ENCODE measurements at regions not wholly inside any gene's neighbourhood (a gene's known extent, or its start where the extent isn't known, plus 50 kb on each side); places are given as distances from the start of the nearest gene placed in this dataset.

DNA sequence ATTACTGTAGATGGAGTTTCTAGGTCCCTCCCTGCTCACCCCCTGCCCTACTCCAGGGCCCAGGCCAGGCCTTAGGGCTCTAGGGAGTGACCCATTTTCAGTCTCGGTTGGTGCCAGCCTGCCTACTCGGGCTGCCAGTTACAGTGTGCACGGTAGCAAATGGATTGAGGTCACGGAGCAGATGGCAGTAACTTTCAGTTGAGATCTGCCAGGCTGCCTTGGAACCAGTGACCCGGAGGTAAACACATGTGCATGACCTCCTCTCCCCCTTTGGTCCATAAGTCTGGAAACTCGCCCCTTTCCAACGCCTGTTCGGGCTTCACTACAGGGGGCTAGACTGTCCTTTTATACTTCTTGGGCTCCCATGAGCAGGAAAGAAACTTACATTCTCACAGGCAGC lies 139.7 kb upstream of the TBX3 start:
- TF ChIP-seq, protein P1, sequence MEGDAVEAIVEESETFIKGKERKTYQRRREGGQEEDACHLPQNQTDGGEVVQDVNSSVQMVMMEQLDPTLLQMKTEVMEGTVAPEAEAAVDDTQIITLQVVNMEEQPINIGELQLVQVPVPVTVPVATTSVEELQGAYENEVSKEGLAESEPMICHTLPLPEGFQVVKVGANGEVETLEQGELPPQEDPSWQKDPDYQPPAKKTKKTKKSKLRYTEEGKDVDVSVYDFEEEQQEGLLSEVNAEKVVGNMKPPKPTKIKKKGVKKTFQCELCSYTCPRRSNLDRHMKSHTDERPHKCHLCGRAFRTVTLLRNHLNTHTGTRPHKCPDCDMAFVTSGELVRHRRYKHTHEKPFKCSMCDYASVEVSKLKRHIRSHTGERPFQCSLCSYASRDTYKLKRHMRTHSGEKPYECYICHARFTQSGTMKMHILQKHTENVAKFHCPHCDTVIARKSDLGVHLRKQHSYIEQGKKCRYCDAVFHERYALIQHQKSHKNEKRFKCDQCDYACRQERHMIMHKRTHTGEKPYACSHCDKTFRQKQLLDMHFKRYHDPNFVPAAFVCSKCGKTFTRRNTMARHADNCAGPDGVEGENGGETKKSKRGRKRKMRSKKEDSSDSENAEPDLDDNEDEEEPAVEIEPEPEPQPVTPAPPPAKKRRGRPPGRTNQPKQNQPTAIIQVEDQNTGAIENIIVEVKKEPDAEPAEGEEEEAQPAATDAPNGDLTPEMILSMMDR (IDR thresholded peaks at IDR 0.05; ENCODE audit: low read length, missing control alignments), result no peak
- no peak for DNase-seq (ENCODE audit: low read depth)
- H3K4me3 ChIP-seq (replicated peaks; ENCODE audit: low read depth, low read length), result no peak overlapping the region

DNA sequence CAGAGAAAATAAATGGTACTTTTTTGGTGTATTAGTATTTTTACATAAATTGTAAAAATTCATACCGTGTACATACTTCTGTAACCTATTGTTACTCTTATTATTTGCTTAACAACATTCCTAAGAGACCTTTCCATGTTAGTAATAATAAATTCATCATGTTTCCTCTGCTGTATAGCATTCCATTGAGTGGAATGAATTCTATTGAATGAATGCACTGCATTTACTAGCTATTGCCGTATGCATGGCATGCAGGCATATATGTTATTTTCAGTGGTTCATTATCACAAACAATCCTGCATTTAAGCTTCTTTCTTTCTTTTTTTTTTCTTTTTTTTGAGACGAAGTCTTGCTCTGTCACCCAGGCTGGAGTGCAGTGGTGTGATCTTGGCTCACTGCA lies 137.6 kb upstream of the TBX3 start:
- TF ChIP-seq, protein P1 (IDR thresholded peaks at IDR 0.05; ENCODE audit: low read length, missing control alignments), result no peak

DNA sequence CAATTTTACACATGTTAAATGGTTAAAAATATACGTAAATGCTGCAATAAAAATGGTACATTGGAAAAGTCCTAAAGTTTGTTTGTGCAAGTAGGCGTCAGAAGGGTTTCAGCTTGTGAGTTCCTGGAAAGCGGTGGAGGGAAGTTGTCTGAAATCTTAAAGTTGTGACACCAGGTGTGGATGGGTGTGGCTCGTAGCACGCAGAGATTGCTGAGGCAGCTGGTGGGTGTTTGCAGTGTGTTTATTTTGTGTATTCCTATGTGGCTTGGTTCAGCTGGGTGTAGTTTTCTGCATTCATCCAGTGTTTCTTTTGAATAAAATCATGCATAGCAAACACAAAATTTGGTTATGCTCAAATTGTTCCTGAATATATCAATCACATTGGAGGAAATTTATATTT lies 136.8 kb upstream of the TBX3 start:
- no peak for DNase-seq (ENCODE audit: low read depth)
- TF ChIP-seq, protein P1 (IDR thresholded peaks at IDR 0.05; ENCODE audit: low read length, missing control alignments), result no peak
- no peak overlapping the region for H3K4me3 ChIP-seq (replicated peaks; ENCODE audit: low read depth, low read length)

More for the DNA sequence above, 137.6 kb upstream of the TBX3 start:
- H3K4me3 ChIP-seq (replicated peaks; ENCODE audit: low read depth, low read length), result no peak overlapping the region
- no peak for DNase-seq (ENCODE audit: low read depth)

DNA sequence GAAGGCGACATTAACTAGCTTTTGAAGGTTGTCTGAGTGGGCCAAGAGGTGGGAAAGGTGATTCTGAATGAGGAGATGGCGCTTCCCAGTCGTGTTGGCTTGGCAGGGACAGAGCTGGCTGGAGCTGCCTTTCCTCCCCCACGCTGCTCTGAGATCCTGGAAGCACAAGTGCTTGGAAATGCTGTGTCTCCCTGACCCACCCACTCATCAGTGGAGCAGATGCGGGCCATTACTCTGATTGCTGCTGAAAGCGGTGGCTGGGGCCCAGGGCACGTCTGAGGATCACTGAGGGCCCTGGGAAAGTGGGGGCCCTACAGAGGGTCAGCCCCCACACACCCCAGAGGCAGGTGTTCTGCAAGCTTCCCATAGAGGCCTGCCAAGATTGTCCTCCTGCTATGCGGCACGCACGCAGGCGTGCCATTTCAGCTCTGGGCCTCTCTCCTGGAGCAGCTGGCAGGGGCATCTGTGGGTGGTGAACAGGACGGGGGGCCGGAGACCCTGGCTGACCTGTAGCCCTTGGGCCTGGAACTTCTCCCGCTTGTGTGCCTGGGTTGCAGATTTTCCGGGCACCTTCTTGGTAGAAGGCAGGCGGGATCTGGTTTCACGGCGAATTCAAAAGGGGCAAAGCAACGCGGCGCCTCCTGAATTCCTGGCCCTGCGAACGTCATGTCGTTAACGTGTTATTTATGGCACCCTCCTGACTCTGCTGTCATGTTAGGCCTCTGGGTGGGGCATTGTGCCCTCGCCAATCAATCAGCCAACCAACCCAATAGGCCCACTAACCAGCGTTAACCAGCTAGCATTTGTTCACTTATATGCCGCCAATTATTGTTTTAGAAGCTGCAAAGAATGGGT lies 133.8 kb upstream of the TBX3 start:
- TF ChIP-seq, protein P1 (IDR thresholded peaks at IDR 0.05; ENCODE audit: low read length, missing control alignments), result no peak
- no peak overlapping the region for H3K4me3 ChIP-seq (replicated peaks; ENCODE audit: low read depth, low read length)
- DNase-seq (ENCODE audit: low read depth), result no peak

DNA sequence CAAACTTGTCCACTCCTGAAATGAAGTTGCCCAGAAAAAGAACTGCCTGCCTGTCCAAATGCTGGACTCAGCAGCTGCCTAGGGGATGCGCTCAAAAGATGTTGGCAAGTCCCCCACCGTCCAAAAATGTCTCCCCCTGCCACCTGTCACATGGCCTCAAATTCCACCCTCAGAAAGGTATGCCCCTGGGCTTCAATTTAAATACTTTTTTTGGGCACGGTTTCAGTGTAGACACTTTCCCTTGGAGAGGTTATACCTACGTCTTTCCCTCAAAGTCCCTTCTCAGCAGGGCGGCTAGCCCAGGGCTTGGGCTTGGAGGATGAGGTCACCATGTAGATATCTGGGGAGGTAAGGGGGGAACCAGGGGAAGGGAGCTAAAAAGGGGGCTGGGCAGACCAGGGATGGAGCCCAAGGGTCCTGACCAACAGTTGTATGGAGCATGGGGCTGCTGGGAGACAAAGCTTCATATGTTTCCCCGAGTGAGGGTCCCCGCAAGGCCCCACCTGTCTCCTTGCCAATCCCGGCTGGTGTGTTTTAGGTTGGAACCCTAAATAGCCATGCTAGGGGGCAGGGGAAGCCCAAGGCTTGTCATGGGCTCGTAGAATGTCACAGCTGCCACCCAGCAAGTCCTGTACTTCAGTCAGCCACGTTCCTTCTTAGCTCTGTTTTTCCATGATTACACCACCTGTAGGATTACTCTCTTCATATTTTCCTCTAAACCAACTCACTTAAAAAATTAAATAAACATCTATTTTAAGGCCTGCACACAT lies 131.2 kb upstream of the TBX3 start:
- no peak overlapping the region for H3K4me3 ChIP-seq (replicated peaks; ENCODE audit: low read depth, low read length)
- TF ChIP-seq, protein P1 (IDR thresholded peaks at IDR 0.05; ENCODE audit: low read length, missing control alignments), result no peak
- DNase-seq (ENCODE audit: low read depth), result no peak

DNA sequence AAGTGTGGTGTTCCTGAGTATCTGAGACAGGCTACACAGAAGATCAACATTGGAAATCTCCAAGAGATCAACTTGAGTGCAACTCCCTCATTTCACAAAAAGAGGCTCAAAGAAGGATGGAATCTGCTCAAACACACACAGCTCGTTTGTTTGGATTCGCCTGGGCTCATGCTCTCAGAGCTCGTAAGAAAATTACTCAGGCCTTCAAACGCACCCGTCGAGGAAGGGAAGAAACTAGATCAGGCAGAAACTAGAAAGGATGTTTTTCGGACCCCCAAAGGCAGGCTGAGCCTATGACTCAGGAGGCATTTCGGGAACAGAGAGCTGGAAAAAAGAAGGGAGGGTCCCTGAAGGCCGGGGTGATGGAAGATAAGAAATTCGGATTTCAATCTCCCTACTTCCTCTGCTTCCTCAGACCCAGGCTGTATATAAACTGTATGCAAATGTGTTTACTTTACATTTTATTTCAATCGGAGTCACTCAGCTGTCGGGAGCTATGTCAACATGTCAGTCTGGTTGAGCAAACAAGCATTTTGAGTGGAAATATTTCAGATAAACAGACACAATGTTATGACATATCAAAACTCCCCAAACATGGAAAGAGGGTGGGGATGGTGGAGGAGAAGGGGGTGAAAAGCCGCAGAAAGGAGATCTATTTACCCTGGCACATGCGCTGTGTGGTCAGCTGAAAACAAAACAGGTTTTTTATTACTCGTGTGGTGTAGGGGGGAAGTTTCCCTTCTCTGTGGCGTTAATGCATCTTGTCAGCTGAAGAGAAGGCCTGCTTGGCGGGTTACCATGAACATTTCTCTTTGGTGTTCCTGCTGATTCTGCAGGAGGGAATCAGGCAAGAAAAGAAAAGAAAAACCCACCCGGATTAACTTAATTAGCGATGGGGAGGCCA lies 129.1 kb upstream of the TBX3 start:
- no peak overlapping the region for H3K4me3 ChIP-seq (replicated peaks; ENCODE audit: low read depth, low read length)
- TF ChIP-seq, protein P1 (IDR thresholded peaks at IDR 0.05; ENCODE audit: low read length, missing control alignments), result no peak
- DNase-seq (ENCODE audit: low read depth), result peak; percentile 46
